Fibroblast of skin of left quadriceps (primary cell): ENCODE measurements at regions not wholly inside any gene's neighbourhood (a gene's known extent, or its start where the extent isn't known, plus 50 kb on each side); places are given as distances from the start of the nearest gene placed in this dataset.

Experiments
- DNase-seq, 2 experiments: peaks; one replicate each; pipeline ENCODE4 v3.0.0-alpha.2; 2013; ENCODE audit warnings: low read depth in 2 of 2

DNA sequence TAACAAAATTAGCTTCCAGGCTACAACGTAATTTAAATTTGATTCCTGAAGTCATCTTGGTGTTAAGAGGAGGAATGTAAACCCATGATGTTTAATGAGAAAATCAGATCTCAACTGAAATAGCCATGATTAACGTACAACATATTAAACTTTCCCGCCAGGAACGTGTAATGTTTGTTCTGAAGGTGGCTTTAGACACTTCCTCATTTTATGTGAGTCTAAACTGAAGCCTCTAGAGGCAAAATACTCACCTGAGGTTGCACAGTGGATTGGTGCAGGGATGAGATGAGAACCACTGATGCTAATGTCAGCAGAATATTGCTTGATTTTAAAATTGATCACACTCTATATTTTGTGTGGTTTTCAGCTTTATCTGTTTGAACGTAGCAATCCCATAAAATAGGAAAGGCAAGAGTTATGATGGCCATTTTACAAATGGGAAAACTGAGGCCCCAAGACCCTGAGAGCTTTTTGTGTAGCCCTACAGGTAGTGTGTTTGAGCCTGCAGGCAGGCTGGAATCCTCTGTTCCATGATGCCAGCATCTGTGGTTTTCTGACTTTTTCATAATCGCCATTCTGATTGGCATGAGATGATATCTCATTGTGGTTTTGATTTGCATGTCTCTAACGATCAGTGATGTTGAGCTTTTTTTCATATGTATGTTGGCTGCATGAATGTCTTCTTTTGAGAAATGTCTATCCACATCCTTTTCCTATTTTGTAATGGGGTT is 243.7 kb upstream of the BMPER start:
- no peak for DNase-seq

GRCh38 chr7:33666531-33666930 is 238.8 kb upstream of the BMPER start:
- no peak for DNase-seq

DNA sequence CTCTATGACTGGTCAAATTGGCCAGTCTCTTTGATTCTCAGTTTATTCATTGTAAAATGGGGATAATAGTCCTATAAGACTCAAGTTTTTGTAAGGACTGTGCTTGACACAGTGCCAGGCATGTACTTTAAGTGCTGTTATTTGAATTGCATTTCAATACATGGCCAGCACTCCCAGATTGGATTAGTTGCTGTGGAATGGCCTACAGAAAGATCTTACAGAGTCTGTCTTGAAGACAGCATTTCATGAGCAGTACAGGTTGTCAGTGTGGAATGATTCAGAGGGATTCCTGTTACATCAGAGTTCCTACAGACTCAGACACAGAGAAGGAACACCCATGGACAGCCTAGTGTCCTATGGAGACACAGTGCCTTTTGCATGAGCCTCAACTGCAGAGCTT is 238.1 kb upstream of the BMPER start:
- DNase-seq = no peak

DNA sequence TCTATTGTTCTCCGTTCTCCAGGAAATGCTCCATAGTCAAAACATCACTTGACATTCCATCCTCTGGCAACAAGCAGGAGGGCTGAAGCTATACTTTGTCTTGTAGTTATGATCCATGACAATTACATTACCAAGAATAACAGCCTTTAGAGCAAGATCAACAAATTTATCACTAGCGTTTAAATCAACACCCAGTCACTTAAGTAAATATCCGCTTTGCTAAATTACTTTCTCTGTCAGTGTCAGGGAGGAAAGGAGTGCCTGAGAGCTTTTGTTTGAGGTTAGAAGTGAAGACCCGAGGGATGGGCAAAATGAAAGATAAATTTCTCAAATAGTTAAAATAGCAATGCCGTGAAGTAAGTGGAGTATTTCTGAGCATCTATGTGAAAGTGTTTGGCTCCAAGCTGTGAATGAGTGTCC is 236.1 kb upstream of the BMPER start:
- DNase-seq = no peak

- DNase-seq = no peak
These were observed 233.6 kb upstream of the BMPER start for GRCh38 chr7:33671531-33672262.

- no peak for DNase-seq
These were observed 232.2 kb upstream of the BMPER start for GRCh38 chr7:33673029-33673700.

DNA sequence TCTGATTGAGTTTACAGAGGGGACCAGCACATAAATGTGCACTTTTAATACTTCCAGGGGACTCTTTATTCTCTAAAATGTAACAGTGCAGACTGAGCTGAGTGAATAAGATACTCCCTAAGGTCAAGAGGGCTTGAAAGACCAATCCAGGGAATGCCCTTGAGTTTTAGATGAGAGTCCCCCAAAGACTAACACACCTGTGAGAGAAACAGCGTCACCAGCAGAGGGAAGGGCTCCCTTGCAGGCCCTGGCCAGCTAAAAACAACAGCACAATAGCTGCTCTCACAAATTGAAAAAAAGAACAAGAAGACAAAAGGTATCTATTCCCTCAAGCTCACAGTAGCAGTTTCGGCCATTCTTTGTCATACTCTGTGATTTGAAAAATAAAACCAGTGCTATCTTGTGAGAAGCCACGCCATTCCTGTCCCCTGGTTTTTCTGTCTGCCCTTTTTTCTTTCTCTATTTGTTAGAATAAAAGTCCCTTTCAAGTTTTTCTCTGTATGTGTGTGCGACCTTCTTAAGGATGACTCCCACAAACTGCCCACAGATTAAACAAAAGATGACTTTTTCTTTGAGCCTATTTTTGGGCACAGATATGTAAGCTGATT is 230.4 kb upstream of the BMPER start:
- DNase-seq = no peak

- DNase-seq = no peak
These were observed 227.8 kb upstream of the BMPER start for GRCh38 chr7:33677556-33677955.

- DNase-seq = no peak
These were observed 226.6 kb upstream of the BMPER start for GRCh38 chr7:33678569-33679335.

DNA sequence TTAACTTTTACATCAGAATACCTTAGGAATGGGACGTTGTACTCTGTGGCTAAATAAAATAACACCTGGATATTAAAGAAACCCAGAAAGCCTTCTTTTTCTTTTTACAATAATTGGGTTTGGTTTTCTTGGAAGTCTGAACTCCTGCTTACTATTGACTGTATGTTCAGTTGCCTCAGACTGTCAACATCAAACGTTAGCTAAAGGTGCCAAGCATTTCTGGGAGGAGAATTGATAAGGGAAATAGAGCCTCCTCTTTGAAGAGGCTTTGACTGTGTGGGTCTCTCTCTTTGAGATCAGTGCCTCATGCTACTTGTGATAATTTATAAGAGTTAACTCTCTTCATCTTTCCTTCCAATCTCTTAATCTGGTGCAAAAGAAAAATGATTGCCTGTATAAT is 224.7 kb upstream of the BMPER start:
- no peak for DNase-seq

- no peak for DNase-seq
These were observed 219.8 kb upstream of the BMPER start for GRCh38 chr7:33685503-33685902.

DNA sequence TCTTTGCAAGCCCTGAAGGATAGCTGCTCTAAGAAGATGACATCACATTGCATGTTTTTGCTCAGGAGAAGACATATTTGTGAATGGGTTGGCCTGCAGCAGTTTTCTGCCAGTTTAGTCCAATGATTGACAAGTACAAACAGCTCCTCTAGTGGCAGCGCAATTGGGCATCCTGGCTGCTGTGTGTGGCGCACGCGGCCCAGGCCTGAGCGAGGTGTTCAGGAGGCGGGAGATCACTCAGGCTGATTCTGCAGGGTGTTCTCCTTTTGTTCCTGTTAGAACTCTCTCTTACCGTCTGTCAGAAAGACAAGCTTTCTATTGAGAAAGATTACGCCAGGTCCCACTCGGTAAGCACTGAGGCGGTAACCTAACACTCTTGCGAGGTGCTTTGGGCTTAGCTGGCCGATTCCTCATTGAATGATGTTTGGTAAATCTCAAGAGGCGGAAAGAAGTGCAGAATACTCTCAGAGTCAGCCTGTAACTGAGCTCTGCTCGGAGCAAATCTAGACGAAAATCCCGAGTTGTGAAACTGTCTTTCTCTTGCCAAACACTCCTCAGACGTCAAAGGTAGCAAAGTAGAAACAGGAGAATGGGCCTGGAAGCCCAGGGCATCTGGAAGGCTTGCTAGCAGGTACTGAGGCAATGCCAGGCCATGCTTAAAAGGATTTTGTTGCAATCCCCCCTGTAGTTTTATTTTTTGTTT is 219.2 kb upstream of the BMPER start:
- DNase-seq = no peak

- no peak for DNase-seq
These were observed 217.7 kb upstream of the BMPER start for GRCh38 chr7:33687625-33688024.

- DNase-seq = no peak
These were observed 214.2 kb upstream of the BMPER start for GRCh38 chr7:33691180-33691579.

- DNase-seq = peak; percentile 74 to 75
These were observed 212.4 kb upstream of the BMPER start for GRCh38 chr7:33692956-33693355.

GRCh38 chr7:33694006-33694405 is 211.3 kb upstream of the BMPER start:
- DNase-seq = no peak

DNA sequence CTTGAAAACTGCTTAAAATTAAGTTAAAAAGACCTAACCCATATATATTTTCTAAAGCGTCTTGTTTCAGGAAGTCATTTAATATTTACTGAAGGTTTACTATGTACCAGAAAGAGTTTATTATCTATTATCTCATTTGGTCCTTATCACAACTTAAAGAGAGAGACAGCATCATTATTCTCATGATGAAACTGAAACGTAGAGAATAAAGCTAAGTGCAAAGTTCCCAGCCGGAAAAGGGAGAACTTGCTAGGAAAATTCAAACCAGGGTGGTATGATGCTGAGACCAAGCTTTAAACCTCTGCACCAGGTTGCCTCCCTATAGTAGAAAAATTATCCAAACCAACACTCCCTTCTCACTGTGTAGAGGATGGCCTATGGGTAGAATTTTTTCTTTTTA is 207.7 kb upstream of the BMPER start:
- DNase-seq = no peak

DNA sequence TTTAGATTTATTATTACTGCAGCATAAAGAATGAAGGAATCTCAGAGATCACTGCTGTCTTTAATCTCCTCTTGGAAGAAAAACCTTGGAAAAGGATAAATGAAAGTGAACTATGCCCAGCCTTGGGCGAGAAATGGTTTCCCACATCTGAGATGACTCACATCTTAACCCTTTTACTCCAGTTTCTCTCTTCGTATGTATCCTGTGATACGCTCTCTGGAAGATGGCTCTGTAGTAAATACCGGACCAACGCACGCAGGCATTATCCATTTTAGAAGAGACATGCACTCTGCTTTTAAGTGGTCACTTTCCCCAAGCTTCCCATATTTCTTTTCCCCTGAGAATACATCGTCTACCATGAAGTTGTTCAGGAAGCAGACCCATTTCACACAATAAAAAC is 207.3 kb upstream of the BMPER start:
- DNase-seq = no peak

- peak in 1 of 2 experiments; percentile 12 for DNase-seq
These were observed 206.6 kb upstream of the BMPER start for GRCh38 chr7:33698692-33699128.

DNA sequence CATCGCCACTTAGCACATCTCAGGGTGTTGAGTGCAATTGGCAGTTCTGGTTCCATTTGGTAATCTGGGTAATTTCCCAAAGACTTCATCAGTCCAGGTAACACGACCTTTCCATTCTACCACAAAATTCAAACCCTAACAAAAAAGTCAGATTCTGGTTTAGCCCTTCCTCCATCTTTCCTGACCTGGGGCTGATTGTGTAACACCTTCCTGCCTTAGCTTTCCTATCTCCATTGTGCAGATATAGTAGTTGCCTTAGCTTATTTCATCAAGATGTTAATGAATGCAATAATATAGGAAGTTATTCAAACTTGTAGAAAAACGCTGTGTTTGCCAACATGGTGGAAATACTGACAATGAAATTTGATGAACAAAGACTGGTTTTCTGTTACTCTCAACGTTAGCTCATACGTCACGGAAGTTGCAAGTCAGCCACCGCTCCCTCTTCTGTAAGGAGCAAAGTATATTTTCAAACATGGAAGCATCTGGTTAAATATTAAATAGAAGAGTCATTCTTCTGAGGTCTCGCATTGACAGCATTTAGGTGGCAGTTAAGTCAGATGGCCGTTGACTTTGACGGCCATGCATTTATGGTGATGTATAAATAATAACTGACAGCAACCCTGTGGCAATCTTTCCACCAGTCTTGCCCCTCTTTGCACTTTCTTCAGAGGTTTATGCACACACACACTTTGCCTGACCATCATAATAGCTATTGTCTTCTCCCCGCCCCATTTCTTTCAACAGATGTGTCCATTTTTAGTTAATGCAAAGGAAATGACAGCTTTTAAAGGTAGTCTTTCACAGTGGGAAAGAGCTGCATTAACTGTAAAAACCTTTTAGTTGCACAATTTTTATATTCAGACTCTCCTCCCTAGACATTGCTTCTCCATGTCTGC is 205.1 kb upstream of the BMPER start:
- DNase-seq = no peak
